Occipital lobe (tissue), 1 donor: ENCODE measurements at regions not wholly inside any gene's neighbourhood (a gene's known extent, or its start where the extent isn't known, plus 50 kb on each side); places are given as distances from the start of the nearest gene placed in this dataset.

Source experiments
- DNase-seq: peaks from one replicate; lab custom pipeline; 2025; lab: John Stamatoyannopoulos, UW

GRCh38 chr12:126890097-126890496 is 1376.9 kb upstream of the TMEM132C start:
- DNase-seq, result no peak

GRCh38 chr12:126891789-126892188 is 1375.2 kb upstream of the TMEM132C start:
- DNase-seq, result no peak

GRCh38 chr12:126895951-126896913 is 1370.7 kb upstream of the TMEM132C start:
- no peak for DNase-seq

GRCh38 chr12:126897102-126897501 is 1369.9 kb upstream of the TMEM132C start:
- DNase-seq, result no peak

GRCh38 chr12:126897778-126898177 is 1369.2 kb upstream of the TMEM132C start:
- DNase-seq, result no peak

- DNase-seq, result no peak
Observed at GRCh38 chr12:126898562-126898961, 1368.4 kb upstream of the TMEM132C start.

GRCh38 chr12:126899926-126900792 is 1366.8 kb upstream of the TMEM132C start:
- no peak for DNase-seq

GRCh38 chr12:126903027-126903876 is 1363.7 kb upstream of the TMEM132C start:
- no peak for DNase-seq

- DNase-seq, result no peak
Observed at GRCh38 chr12:126905752-126906151, 1361.2 kb upstream of the TMEM132C start.

- DNase-seq, result no peak
Observed at GRCh38 chr12:126907900-126908764, 1358.8 kb upstream of the TMEM132C start.

- no peak for DNase-seq
Observed at GRCh38 chr12:126908765-126909142, 1358.2 kb upstream of the TMEM132C start.

GRCh38 chr12:126910570-126910969 is 1356.4 kb upstream of the TMEM132C start:
- DNase-seq, result no peak

- DNase-seq, result no peak
Observed at GRCh38 chr12:126912111-126912510, 1354.9 kb upstream of the TMEM132C start.

GRCh38 chr12:126914170-126914793 is 1352.7 kb upstream of the TMEM132C start:
- DNase-seq, result no peak

- no peak for DNase-seq
Observed at GRCh38 chr12:126915309-126915708, 1351.7 kb upstream of the TMEM132C start.

GRCh38 chr12:126926023-126926594 is 1340.9 kb upstream of the TMEM132C start:
- no peak for DNase-seq

GRCh38 chr12:126930234-126930633 is 1336.7 kb upstream of the TMEM132C start:
- no peak for DNase-seq

- DNase-seq, result no peak
Observed at GRCh38 chr12:126932156-126932555, 1334.8 kb upstream of the TMEM132C start.

- no peak for DNase-seq
Observed at GRCh38 chr12:126935435-126935834, 1331.5 kb upstream of the TMEM132C start.
